ENCODE measurements at regions not wholly inside any gene's neighbourhood (a gene's known extent, or its start where the extent isn't known, plus 50 kb on each side); places are given as distances from the start of the nearest gene placed in this dataset.

- TF ChIP-seq EZH2 (IDR thresholded peaks at IDR 0.05; ENCODE audit: insufficient read depth, low read length) (no peak), CTCF (IDR thresholded peaks at IDR 0.05; ENCODE audit: insufficient read depth, low read depth, low read length) (no peak)
- peaks cover 2% of the 10 kb centered on the region for H3K9me3 Mint-ChIP-seq (ENCODE audit: unreplicated experiment)
- no peak overlapping the region for H3K27ac Mint-ChIP-seq (ENCODE audit: unreplicated experiment)
- Histone ChIP-seq H3K4me1 (ENCODE audit: insufficient read depth, low read length) (no peaks in the 10 kb centered on the region), H3K79me2 (ENCODE audit: insufficient read depth, low read length) (no peaks in the 10 kb centered on the region), H3K27ac (ENCODE audit: low read depth, low read length) (no peak overlapping the region), H2AFZ (ENCODE audit: low read depth, low read length) (no peak overlapping the region), H4K20me1 (ENCODE audit: insufficient read depth, low read length) (no peaks in the 10 kb centered on the region), H3K9me3 (ENCODE audit: insufficient read depth, low read depth, low read length) (no peaks in the 10 kb centered on the region), H3K36me3 (ENCODE audit: insufficient read depth, low read length) (no peaks in the 10 kb centered on the region), H3K9ac (ENCODE audit: low read length) (no peak overlapping the region), H3K27me3 (ENCODE audit: insufficient read depth, low read length) (peaks cover 3% of the 10 kb centered on the region), H3K4me2 (ENCODE audit: low read length) (no peak overlapping the region), H3K4me3 (ENCODE audit: insufficient read depth, low read depth, low read length) (no peak overlapping the region)
- FAIRE-seq (no peak), DNase-seq (ENCODE audit: low read depth) (no peak)
- no peak overlapping the region for H3K4me3 Mint-ChIP-seq (ENCODE audit: unreplicated experiment)
- H3K27me3 Mint-ChIP-seq (ENCODE audit: low read depth, unreplicated experiment), result peaks cover 9% of the 10 kb centered on the region
- H3K36me3 Mint-ChIP-seq (ENCODE audit: low read depth, unreplicated experiment), result no peaks in the 10 kb centered on the region
- no peaks in the 10 kb centered on the region for H3K4me1 Mint-ChIP-seq (ENCODE audit: low read depth, unreplicated experiment)
Measured at GRCh38 chr14:56522403-56522802, 57.2 kb upstream of the TMEM260 start.

GRCh38 chr14:56524971-56525677 is 54.5 kb upstream of the TMEM260 start:
- Histone ChIP-seq H3K36me3 (ENCODE audit: insufficient read depth, low read length) (no peaks in the 10 kb centered on the region), H4K20me1 (ENCODE audit: insufficient read depth, low read length) (no peaks in the 10 kb centered on the region), H3K79me2 (ENCODE audit: insufficient read depth, low read length) (no peaks in the 10 kb centered on the region), H3K4me2 (ENCODE audit: low read length) (no peak overlapping the region), H3K4me3 (ENCODE audit: insufficient read depth, low read depth, low read length) (no peak overlapping the region), H3K27me3 (ENCODE audit: insufficient read depth, low read length) (no peaks in the 10 kb centered on the region), H3K4me1 (ENCODE audit: insufficient read depth, low read length) (no peaks in the 10 kb centered on the region), H3K9me3 (ENCODE audit: insufficient read depth, low read depth, low read length) (no peaks in the 10 kb centered on the region), H2AFZ (ENCODE audit: low read depth, low read length) (no peak overlapping the region), H3K27ac (ENCODE audit: low read depth, low read length) (no peak overlapping the region), H3K9ac (ENCODE audit: low read length) (no peak overlapping the region)
- Mint-ChIP-seq H3K4me1 (ENCODE audit: low read depth, unreplicated experiment) (no peaks in the 10 kb centered on the region), H3K27me3 (ENCODE audit: low read depth, unreplicated experiment) (peaks cover 5% of the 10 kb centered on the region), H3K9me3 (ENCODE audit: unreplicated experiment) (no peaks in the 10 kb centered on the region), H3K36me3 (ENCODE audit: low read depth, unreplicated experiment) (no peaks in the 10 kb centered on the region), H3K4me3 (ENCODE audit: unreplicated experiment) (no peak overlapping the region), H3K27ac (ENCODE audit: unreplicated experiment) (no peak overlapping the region)
- FAIRE-seq (no peak), DNase-seq (ENCODE audit: low read depth) (no peak)
- TF ChIP-seq EZH2 (IDR thresholded peaks at IDR 0.05; ENCODE audit: insufficient read depth, low read length) (no peak), CTCF (IDR thresholded peaks at IDR 0.05; ENCODE audit: insufficient read depth, low read depth, low read length) (no peak)

- Mint-ChIP-seq H3K9me3 (ENCODE audit: unreplicated experiment) (no peaks in the 10 kb centered on the region), H3K27me3 (ENCODE audit: low read depth, unreplicated experiment) (peaks cover 7% of the 10 kb centered on the region), H3K27ac (ENCODE audit: unreplicated experiment) (no peak overlapping the region), H3K4me3 (ENCODE audit: unreplicated experiment) (no peak overlapping the region), H3K36me3 (ENCODE audit: low read depth, unreplicated experiment) (no peaks in the 10 kb centered on the region), H3K4me1 (ENCODE audit: low read depth, unreplicated experiment) (no peaks in the 10 kb centered on the region)
- FAIRE-seq (no peak), DNase-seq (ENCODE audit: low read depth) (no peak)
- H3K27me3 ChIP-seq (ENCODE audit: insufficient read depth, low read length), result no peaks in the 10 kb centered on the region
- no peak overlapping the region for H3K4me3 ChIP-seq (ENCODE audit: insufficient read depth, low read depth, low read length)
- H4K20me1 ChIP-seq (ENCODE audit: insufficient read depth, low read length), result no peaks in the 10 kb centered on the region
- no peak for TF ChIP-seq CTCF (IDR thresholded peaks at IDR 0.05; ENCODE audit: insufficient read depth, low read depth, low read length)
- no peak for TF ChIP-seq EZH2 (IDR thresholded peaks at IDR 0.05; ENCODE audit: insufficient read depth, low read length)
- no peaks in the 10 kb centered on the region for H3K9me3 ChIP-seq (ENCODE audit: insufficient read depth, low read depth, low read length)
- H3K79me2 ChIP-seq (ENCODE audit: insufficient read depth, low read length), result no peaks in the 10 kb centered on the region
- H3K4me2 ChIP-seq (ENCODE audit: low read length), result no peak overlapping the region
- H3K9ac ChIP-seq (ENCODE audit: low read length), result no peak overlapping the region
- no peak overlapping the region for H2AFZ ChIP-seq (ENCODE audit: low read depth, low read length)
- H3K36me3 ChIP-seq (ENCODE audit: insufficient read depth, low read length), result no peaks in the 10 kb centered on the region
- H3K4me1 ChIP-seq (ENCODE audit: insufficient read depth, low read length), result no peaks in the 10 kb centered on the region
- H3K27ac ChIP-seq (ENCODE audit: low read depth, low read length), result no peak overlapping the region
Measured at GRCh38 chr14:56528927-56529326, 50.7 kb upstream of the TMEM260 start.

All from astrocyte (in vitro differentiated cells and primary cell).